ENCODE measurements at regions not wholly inside any gene's neighbourhood (a gene's known extent, or its start where the extent isn't known, plus 50 kb on each side); places are given as distances from the start of the nearest gene placed in this dataset.
"Not testable (repeated sequence)": the region's sequence is repeated elsewhere in the genome, so short reads cannot be mapped to it uniquely, and the experiment has no call there.

DNA sequence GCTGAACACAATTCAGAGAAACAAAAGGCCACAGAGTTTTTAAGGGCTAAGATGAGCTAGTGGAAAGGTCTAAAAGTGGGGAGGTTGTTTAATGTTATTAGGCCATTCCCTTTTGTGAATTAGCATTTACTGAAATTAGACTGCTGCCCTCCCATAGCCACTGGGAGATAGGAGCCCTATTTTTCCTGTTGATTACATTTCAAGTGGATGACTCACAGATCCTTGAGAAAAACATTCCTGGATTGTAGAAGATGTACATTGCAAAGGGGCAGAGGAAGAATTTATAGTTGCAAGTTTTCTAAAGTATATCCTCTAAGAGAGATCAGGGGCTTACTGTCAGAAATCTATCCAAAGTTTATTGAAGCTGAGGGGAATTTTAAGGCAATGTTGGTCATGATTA lies 367.1 kb upstream of the IZUMO3 start:
- no peak for DNase-seq (ENCODE audit: low spot score)
- intact Hi-C loops (cut with DNase I), result no loop called here

DNA sequence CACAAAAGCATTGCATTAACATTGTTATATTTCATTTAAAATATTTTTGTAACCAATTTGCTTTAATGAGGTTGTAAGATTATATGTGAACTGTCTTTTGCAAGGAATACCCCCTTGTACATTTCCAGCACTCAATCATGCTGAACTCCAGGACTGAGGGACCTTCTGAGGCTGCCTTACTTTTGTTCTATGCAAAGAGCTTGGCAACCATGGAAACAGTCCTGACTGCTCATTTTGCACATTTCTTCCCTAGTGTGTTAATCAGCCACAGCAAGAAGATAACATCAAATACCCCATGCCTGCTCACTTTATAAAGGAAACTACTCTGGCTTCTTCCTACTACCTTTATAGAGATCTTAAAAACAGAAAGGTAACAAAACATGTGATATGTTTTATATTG lies 355.6 kb upstream of the IZUMO3 start:
- DNase-seq (ENCODE audit: low spot score), result no peak
- intact Hi-C loops (cut with DNase I), result no loop called here

DNA sequence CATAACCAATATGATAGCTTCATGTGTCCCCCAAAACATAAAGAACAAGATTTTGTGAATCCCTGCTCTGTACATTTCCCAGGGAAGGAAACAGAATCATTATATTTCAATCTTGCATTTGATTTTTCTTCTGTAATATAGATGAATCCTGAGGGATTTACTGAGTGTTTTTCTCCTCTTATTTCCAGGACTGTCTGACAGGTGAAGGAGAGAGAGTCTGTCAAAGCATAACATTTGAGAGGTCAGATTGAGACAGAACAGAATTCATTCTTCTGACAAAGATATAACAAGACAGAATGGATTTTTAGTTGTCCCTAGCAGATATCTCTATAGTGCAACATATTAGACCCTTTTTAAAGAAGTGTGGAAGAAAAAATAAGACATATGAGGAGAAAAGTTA lies 354.5 kb upstream of the IZUMO3 start:
- no peak for DNase-seq (ENCODE audit: low spot score)
- intact Hi-C loops (cut with DNase I), result no loop called here

DNA sequence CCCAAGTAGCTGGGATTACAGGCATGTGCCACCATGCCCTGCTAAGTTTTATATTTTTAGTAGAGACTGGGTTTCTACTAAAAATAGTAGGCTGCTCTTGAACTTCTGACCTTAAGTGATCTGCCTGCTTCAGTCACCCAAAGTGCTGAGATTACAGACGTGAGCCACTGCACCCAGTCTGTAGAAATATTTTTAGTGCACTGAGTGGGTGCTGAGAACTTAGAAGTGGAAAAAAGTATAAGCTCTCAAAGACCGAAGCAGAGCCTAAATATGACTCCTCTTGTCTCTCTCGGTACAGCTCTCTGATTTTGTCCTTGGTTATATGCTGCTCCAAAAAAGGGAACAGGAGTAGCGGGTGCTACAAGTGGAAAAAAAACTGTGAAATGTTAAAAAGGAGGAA lies 353.8 kb upstream of the IZUMO3 start:
- intact Hi-C loops (cut with DNase I), result no loop called here
- no peak for DNase-seq (ENCODE audit: low spot score)

DNA sequence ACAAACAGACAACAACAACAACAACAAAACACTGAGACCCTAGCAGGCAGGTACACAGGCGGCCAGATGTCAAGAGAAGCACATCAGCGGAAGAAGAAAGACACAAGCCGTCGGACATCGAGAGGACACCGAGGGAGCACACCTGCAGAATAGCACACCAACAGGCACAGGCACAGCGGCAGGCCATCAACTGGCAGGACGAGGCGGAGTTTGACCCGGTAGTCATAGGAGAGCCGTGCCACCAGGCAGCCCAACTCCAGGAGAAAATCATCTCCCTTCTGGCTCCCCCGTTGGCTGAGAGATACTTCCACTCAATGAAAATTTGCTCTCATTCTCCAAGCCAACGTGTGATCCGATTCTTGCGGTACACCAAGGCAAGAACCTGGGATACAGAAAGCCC lies 352.1 kb upstream of the IZUMO3 start:
- intact Hi-C loops (cut with DNase I), result no loop called here

DNA sequence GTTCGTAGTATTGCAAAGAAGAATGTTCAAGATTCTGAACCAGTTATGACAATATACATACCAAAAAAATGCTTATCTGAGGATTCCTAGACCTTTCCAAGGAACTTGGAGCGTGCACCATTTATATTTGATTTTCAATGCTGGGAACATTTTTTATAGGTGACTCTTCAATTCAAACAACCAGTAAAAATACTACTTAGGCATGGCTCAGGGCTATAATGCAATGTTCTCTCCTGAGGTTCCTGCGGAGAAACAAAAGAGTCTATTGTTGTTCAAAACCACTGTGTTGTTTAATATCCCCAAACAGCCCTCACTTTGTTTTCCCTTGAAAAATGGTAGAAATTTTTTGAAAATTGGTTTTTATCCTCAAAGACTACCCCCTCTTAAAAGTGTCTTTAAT lies 335.7 kb upstream of the IZUMO3 start:
- no peak for DNase-seq (ENCODE audit: low spot score)
- intact Hi-C loops (cut with DNase I), result no loop called here

More for the DNA sequence above, 352.1 kb upstream of the IZUMO3 start:
- DNase-seq (ENCODE audit: low spot score), result no peak

DNA sequence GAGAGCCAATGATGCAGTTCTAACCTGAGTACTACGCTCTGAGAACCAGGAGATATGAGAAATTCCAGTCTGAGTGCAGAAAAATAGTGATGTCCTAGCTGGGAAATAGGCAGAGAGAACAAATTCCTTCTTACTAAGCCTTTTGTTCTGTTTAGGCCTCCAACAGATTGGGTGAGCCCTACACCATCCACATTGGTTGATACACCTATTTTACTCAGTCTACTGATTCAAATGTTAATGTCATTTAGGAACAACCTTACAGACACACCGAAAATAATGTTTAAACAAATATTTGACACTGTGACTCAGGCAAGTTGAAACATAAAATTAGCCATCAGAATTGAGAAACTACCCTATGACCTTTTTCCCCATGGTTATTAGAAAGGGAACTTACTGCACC lies 333.9 kb upstream of the IZUMO3 start:
- DNase-seq (ENCODE audit: low spot score), result no peak
- intact Hi-C loops (cut with DNase I), result no loop called here

DNA sequence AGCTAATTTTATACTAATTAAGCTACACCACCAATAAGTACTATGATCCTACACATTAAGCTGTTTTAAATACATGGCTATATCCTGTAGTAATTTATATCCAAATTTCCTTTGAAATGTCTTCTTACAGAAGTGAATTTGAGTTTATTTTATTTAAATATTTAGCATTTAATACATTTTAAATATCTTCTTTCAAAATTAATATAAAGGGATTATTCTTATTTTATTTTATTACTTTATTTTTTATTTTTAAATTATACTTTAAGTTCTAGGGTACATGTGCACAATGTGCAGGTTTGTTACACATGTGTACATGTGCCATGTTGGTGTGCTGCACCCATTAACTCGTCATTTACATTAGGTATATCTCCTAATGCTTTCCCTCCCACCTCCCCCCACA lies 310.9 kb upstream of the IZUMO3 start:
- intact Hi-C loops (cut with DNase I); DNase-seq (ENCODE audit: low spot score): not testable (repeated sequence)

DNA sequence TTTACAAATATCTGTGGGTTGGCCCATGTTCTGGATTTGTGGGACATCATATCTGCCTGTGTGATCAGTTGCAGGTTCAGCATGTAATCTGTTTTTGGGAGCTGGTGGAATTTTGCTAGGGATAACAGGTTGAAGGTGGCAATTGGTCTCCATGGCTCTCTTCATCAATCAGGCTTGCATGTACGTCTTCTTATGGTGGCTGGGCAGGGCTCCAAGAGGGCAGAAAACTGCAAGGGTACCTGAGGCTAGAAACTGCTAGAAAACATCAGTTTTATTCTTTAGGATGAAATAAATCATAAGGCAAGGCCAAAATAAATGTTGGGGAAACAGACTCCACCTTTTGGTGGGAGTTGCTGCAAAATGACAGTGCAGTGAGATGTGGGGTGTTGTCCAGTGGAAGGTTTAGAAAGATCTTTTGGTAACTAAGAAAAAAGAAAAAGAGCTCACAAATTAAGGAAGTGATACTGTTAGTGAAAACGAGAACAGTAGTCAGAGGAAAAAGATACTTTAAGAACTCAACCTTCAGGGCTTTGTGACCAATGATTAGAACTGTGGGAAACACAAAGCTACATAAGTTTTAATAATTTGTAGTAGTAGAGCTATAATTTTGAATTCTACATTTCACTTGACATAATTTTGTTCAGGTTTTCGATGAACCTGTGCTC lies 300.7 kb upstream of the IZUMO3 start:
- no peak for DNase-seq (ENCODE audit: low spot score)
- intact Hi-C loops (cut with DNase I), result no loop called here

DNA sequence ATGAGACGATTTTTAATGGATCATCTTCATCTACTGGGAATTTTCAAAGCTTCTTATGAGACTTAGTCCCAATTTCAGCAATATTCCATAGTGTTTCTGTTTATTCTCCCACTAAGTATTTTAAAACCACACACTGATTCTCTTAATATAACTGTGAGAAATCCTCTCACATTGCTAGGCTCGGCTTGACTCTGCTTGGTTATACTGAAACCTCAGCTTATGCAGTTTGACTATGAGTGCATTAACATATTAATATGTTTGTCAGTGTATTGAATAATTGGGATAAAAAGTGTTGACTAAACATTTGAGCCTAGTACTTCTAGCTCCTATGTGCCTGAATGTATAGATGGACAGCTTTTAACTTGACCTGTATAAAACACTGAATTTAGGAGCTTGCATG lies 298.5 kb upstream of the IZUMO3 start:
- DNase-seq (ENCODE audit: low spot score), result no peak
- intact Hi-C loops (cut with DNase I), result no loop called here

DNA sequence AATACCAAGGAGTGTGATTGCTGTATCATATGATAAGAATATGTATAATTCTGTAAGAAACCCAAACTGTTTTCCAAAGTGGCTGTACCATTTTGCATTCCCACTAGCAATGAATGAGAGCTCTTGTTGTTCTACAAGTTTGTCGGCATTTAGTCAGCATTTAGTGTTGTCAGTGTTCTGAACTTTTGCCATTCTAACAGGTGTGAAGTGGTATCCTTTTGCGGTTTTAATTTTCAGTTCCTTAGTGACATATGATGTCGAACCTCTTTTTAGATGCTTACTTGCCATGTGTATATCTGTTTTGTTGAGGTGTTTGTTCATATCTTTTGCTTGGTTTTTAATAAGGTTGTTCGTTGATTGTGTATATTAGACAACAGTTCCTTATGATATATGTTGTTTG lies 296.3 kb upstream of the IZUMO3 start:
- intact Hi-C loops (cut with DNase I), result no loop called here
- no peak for DNase-seq (ENCODE audit: low spot score)

DNA sequence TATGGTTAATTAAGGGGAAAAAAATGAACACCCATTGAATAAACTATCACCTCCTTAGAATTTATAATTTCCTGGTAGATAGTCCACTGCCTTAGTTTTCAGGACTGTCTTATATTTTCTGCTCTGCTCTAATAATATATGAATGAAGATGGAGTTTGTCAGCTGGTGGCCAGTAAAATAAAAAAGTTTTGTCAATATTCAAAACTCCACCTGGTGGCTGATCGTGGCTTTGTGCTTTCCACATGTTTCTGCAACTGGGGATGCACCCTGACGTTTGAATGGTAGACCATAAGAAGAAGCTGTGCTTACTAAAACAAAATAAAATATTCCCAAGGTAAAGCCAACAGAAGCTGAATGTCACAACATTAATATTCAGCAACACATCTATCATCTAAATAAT lies 286.6 kb upstream of the IZUMO3 start:
- intact Hi-C loops (cut with DNase I), result no loop called here
- DNase-seq (ENCODE audit: low spot score), result no peak

DNA sequence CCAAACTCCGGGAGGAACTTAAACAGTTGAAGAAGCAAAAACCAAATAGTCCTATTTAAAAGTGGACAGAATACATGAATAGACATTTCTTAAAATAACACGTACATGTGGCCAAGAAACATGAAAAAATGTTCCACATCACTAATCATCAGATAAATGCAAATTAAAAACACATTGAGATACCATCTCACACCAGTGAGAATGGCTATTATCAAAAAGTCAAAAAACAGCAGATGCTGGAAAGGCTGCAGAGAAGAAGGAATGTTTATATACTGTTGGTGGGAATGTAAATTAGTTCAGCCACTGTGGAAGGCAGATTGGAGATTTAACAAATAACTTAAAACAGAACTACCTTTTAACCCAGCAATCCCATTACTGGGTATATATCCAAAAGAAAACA lies 283.0 kb upstream of the IZUMO3 start:
- DNase-seq (ENCODE audit: low spot score), result no peak
- intact Hi-C loops (cut with DNase I), result no loop called here

DNA sequence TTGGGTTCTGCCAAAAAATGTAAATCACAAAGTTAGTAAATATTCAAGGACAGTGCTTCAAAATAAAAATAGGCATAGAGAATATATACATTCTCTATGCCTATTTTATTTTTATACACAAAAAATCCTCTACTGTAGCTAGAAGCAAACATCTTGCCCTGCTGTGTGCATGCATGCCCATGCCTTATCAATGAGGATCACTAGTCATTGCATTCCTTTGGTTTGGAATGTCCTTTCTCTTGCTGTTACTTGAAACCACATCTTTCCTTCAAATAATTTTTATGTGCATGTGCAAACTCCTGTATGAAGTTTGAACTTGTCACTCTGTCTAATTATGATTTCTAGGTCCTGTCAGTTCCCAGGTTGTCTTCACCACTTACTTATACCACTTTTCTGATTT lies 278.9 kb upstream of the IZUMO3 start:
- intact Hi-C loops (cut with DNase I), result no loop called here
- DNase-seq (ENCODE audit: low spot score), result no peak

DNA sequence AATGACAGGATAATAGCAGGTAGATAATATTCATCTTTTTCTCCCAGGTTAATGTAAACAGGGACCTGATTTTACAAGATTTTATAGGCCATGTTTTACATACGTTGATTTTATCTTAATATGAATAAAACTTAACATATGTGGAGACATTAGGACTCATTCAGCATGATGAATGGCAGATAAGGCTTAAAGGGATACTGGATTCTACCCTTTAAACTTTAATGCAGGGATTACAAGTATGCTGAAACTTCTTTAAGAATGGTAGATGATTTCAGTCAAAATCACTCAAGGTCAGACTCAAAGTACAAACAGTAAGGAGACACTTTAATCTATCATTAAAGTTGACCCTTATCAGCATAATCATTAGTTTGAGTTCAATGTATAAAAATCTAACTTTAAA lies 274.5 kb upstream of the IZUMO3 start:
- intact Hi-C loops (cut with DNase I), result no loop called here
- no peak for DNase-seq (ENCODE audit: low spot score)

DNA sequence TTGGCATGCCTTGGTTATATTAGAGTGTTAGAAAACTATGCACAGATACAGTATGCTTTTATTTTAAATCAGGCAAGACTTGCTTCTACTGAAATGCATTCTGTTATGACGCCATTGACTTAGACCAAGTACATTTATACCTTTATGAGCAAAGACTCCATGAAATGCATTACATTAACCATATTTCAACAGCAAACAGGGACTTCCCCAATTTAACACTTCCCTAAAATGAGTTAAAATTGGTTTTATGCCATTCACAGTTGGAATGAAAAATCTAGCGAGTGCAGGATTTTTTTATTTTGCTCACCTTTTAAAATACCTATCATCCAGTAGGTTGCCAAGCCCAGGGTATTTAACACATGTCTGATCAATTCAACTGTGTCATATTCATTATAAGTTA lies 272.1 kb upstream of the IZUMO3 start:
- no peak for DNase-seq (ENCODE audit: low spot score)
- intact Hi-C loops (cut with DNase I), result no loop called here

DNA sequence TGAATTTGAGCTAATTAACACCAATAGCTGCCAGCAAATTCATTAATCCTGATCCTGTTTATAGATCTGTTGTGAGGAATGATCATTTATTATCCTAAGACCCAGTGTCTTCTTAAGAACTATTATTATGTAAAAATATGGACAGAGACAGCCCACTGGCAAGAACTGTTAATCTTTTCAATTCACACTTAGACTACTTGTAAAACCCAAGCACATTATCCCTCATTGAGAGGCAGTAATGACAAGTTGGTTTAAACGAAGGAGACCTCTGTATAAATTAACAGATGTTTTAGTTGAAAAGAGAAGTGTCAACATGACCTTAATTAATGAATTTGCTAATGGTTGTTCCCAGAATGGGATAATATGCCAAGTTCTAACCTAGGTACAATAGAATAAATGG lies 270.3 kb upstream of the IZUMO3 start:
- intact Hi-C loops (cut with DNase I), result no loop called here

DNA sequence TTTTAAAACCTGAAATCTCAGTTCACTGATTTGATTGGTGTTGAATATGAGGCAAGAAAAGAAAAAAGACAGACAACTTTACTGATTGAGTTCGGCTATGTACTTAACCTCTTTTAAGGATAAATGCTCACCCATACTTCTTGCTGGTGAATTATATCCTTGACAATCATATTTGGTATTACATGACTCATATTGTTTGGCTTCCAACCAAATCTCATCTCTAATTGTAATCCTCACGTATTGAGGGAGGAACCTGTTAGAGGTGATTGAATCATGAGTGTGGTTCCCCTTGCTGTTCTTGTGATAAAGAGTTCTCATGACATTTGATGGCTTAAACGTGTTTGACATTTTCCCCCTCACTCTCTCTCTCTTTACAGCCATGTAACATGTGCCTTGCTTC lies 255.6 kb upstream of the IZUMO3 start:
- intact Hi-C loops (cut with DNase I), result no loop called here
- DNase-seq (ENCODE audit: low spot score), result no peak

More for the DNA sequence above, 270.3 kb upstream of the IZUMO3 start:
- no peak for DNase-seq (ENCODE audit: low spot score)

DNA sequence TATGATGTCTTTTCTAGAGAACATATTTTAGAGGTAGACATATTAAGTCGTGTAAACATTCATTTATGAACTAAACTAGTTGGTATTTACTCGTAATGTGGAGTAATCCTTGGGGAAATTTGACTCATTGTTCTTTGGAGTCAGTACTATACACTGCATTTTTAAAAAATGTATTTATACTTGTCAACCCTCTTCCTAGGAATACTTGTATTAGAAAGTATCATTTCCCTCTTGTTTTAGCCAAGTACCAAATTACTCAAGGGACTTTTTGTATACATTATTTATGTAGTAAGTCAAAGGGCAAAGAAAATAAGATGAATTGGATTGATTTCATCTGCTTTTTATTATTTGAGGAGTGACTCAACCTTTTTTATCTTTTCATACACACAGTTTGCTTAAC lies 248.1 kb upstream of the IZUMO3 start:
- no peak for DNase-seq (ENCODE audit: low spot score)
- intact Hi-C loops (cut with DNase I), result no loop called here

DNA sequence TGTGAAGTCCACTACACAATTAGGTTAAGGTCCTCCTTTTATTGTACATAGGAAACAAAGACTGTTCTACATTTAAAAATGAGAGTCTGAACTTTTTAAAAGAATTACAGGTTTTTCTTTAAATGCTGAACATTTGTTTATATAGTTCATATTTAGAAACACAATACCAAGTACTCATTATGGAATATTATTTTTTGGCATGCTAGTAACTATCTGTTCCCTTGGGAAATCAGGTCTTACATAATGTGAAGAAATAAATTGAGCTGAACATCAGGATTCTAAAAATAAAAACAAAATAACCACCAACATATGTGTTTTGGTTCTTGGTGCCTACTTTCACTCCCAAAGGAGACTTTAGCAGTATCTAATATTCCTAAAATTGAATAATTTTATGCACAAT lies 230.5 kb upstream of the IZUMO3 start:
- no peak for DNase-seq (ENCODE audit: low spot score)
- intact Hi-C loops (cut with DNase I), result no loop called here

DNA sequence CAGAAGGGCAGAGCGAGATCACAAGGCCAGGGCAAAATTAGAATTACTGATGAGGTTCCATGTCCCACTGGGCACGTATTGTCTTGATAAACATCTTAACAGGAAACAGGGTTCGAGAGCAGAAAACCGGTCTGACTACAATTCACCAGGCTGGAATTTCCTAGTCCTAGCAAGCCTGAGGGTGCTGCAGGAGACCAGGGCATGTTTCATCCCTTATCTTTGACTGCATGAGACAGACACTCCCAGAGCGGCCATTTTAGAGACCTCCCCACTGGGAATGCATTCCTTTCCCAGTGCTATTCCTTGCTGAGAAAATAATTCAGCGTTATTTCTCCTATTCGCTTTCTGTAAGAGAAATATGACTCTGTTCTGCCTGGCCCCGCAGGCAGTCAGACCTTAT lies 228.5 kb upstream of the IZUMO3 start:
- intact Hi-C loops (cut with DNase I), result not testable (repeated sequence)

DNA sequence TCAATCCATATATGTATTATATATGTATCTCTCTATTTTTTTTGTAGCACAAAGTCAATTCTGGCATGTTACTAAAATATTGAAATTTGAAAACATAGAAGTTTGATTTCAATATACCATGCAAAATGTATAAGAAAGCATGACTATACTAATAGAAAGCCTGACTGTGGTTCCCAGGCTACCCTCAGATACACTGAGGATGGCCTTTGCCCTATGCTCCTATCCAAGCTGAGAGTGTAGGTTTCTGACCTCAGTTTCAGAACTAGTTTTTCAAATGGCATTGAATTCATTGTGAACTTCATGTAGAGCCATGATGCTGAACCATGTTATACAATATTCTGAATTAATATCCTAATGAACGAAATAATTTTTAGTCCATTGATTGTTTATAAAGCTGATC lies 220.4 kb upstream of the IZUMO3 start:
- intact Hi-C loops (cut with DNase I), result no loop called here
- no peak for DNase-seq (ENCODE audit: low spot score)

More for the DNA sequence above, 228.5 kb upstream of the IZUMO3 start:
- not testable (repeated sequence) for DNase-seq (ENCODE audit: low spot score)

All from cardiac septum (tissue), 1 donor.